ENCODE measurements at regions not wholly inside any gene's neighbourhood (a gene's known extent, or its start where the extent isn't known, plus 50 kb on each side); places are given as distances from the start of the nearest gene placed in this dataset.

- H3K27ac ChIP-seq (ENCODE audit: insufficient read length, low read depth, low read length) = no peak overlapping the region
Observed at GRCh38 chr1:190847166-190847565, 369.5 kb upstream of the BRINP3 start.

More at GRCh38 chr1:190847166-190847565, 369.5 kb upstream of the BRINP3 start:
- no peak overlapping the region for H2BK12ac ChIP-seq (ENCODE audit: insufficient read length, low read depth, low read length)
- Mint-ChIP-seq H3K9me3 (no peaks in the 10 kb centered on the region), H3K4me1 (no peaks in the 10 kb centered on the region), H3K36me3 (ENCODE audit: insufficient read depth in 1 of 3, low read depth in 3 of 3) (no peaks in the 10 kb centered on the region), H3K4me3 (no peak overlapping the region), H3K27ac (no peak overlapping the region), H3K27me3 (ENCODE audit: low read depth) (no peaks in the 10 kb centered on the region)
- H2BK15ac ChIP-seq (ENCODE audit: low read depth, low read length) = no peak overlapping the region
- H3K56ac ChIP-seq (ENCODE audit: insufficient read length, low read depth, low read length) = no peak overlapping the region
- H4K5ac ChIP-seq (ENCODE audit: insufficient read length, low read depth, low read length) = no peak overlapping the region
- H3K14ac ChIP-seq (ENCODE audit: insufficient read depth, low read length) = no peak overlapping the region
- H3K79me2 ChIP-seq (ENCODE audit: insufficient read depth, low read length) = no peaks in the 10 kb centered on the region
- H3K9me3 ChIP-seq (ENCODE audit: control insufficient read depth, low read depth, low read length) = no peaks in the 10 kb centered on the region
- no peak overlapping the region for H3K9ac ChIP-seq (ENCODE audit: extremely low read depth, insufficient read length, low read length)
- no peak overlapping the region for H3T11ph ChIP-seq (ENCODE audit: low read length)
- no peak overlapping the region for H3K18ac ChIP-seq (ENCODE audit: insufficient read length, low read depth, low read length)
- no peak overlapping the region for H2BK120ac ChIP-seq (ENCODE audit: low read depth, low read length, poor library complexity, severe bottlenecking)
- H3K27me3 ChIP-seq (ENCODE audit: insufficient read depth, low read length) = no peaks in the 10 kb centered on the region
- no peak overlapping the region for H2AK5ac ChIP-seq (ENCODE audit: insufficient read length, low read length)
- no peaks in the 10 kb centered on the region for H4K20me1 ChIP-seq (ENCODE audit: control insufficient read depth, insufficient read depth, insufficient read length)
- H4K91ac ChIP-seq (ENCODE audit: insufficient read length, low read depth, low read length) = no peak overlapping the region
- no peak overlapping the region for H2BK20ac ChIP-seq (ENCODE audit: low read depth, low read length, poor library complexity, severe bottlenecking)
- H2BK5ac ChIP-seq (ENCODE audit: insufficient read length, low read length) = no peak overlapping the region
- no peak overlapping the region for H3K4ac ChIP-seq (ENCODE audit: low read depth, low read length)
- no CpG with 5 or more reads among the region's 4 CpGs for WGBS (ENCODE audit: extremely low coverage, insufficient read length, low lambda C conversion rate)
- no peak overlapping the region for H2AFZ ChIP-seq (ENCODE audit: low read length)
- no peak overlapping the region for H3K23ac ChIP-seq (ENCODE audit: insufficient read length, low read depth, low read length)
- no peak for DNase-seq
- H4K8ac ChIP-seq (replicated peaks; ENCODE audit: insufficient read length, low read depth, low read length) = no peak overlapping the region
- no peaks in the 10 kb centered on the region for H3K4me1 ChIP-seq (ENCODE audit: insufficient read depth, low read length)
- H3K23me2 ChIP-seq (ENCODE audit: insufficient read length, low read depth, low read length, poor library complexity, severe bottlenecking) = no peaks in the 10 kb centered on the region
- no peaks in the 10 kb centered on the region for H3K79me1 ChIP-seq (ENCODE audit: insufficient read depth, low read depth, low read length, poor library complexity, severe bottlenecking)
- no peak overlapping the region for H3K4me2 ChIP-seq (ENCODE audit: insufficient read depth, insufficient read length, low read length)
- TF ChIP-seq CTCF (conservative IDR thresholded peaks at IDR 0.05) = no peak
